ENCODE measurements at regions not wholly inside any gene's neighbourhood (a gene's known extent, or its start where the extent isn't known, plus 50 kb on each side); places are given as distances from the start of the nearest gene placed in this dataset.

GRCh38 chr4:141807103-141807891 is 170.9 kb downstream of the IL15 start:
- TF ChIP-seq GATA3 (IDR thresholded peaks at IDR 0.05; ENCODE audit: low read depth, low read length) (no peak), GATA2 (IDR thresholded peaks at IDR 0.05; ENCODE audit: low read depth, low read length) (no peak)

Measured in SH-SY5Y (cell line).